Stimulated activated CD4-positive, alpha-beta T cell treated with anti-CD3 and anti-CD28 coated beads, TNF-alpha, amount 100 ng/mL, for 48 hours (primary cell): ENCODE measurements at regions not wholly inside any gene's neighbourhood (a gene's known extent, or its start where the extent isn't known, plus 50 kb on each side); places are given as distances from the start of the nearest gene placed in this dataset.

Experiments used
- DNase-seq, 3 donors: peaks; one replicate each; pipeline ENCODE4 v3.0.0-alpha.2; 2020; ENCODE audit warnings: low read depth in 3 of 3

DNA sequence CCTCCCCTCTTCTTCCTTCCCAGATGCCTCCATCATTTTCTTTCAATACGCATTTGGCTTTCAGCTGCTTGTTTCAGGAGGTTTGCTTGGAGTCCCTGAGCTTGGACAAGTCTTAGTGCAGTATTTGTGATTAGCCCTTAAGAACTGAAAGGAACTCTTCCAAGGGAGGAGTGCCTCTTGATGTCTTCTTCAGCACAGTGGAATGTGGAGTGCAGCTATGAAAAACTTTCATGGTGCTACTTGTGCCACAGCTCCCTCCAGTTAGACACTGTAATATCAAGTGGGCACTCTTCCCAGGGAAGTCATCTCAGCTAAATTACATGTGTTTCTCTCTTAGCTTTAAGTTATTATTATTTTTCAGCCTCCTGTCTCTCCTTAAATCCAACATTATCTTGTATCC is 173.1 kb downstream of the NECTIN3 start:
- DNase-seq: no peak

DNA sequence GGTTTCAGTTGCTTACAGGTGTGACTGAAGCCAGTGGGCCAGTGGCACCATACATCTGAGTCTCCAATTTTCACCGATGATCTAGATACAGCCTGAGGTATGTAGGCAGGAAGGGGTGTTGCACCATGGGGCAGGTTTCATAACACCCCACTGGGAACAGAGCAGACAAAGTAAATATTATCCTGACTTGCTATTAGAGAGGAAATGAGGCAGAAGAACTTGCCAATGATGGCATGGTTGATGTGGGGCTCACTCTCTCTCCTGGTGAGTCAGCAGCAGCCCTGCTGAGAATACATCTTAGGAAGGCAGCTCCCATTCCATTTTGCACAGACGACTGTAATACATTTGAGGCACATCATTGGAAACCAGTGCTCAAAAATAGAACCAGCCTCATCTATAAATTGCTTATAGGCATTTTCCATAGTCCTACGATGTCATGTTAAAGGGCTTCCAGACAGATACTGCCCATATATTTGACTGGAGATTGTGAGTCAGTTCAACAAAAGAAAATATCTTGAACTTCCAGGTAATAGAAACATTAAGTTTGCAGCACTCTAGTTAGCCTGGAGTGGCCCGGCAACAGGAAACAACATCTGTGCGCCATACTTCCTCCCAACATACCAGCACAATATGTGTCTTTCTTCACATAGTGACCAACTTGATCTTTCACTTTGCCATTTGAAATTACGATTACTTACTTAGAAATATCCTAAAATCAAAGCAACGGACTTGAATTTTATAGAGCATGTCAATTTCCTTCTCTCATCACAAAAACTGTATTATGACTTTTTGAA is 175.5 kb downstream of the NECTIN3 start:
- DNase-seq: no peak

GRCh38 chr3:111248406-111248805 is 176.8 kb downstream of the NECTIN3 start:
- no peak for DNase-seq

DNA sequence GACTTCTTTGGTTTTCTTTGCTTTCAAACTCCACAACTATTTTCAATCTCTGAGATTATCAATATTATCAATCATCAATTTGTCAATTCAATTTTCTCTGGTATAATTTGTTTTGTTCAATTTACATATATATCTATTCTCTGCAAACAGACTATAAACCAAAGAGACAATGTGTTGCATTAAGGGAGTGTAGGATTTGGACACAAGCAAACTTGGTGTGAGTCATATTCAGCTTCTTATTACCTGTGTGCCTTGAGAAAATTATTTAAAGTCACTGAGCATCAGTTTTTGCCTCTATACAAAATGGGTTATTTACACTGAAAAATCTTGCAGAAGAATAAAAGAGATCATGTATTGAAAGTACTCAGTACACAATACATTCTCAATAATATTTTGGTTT is 177.8 kb downstream of the NECTIN3 start:
- no peak for DNase-seq

- no peak for DNase-seq
Observed at GRCh38 chr3:111252779-111253178, 181.2 kb downstream of the NECTIN3 start.

GRCh38 chr3:111253733-111254132 is 182.1 kb downstream of the NECTIN3 start:
- no peak for DNase-seq

GRCh38 chr3:111260878-111261277 is 189.3 kb downstream of the NECTIN3 start:
- DNase-seq: no peak

DNA sequence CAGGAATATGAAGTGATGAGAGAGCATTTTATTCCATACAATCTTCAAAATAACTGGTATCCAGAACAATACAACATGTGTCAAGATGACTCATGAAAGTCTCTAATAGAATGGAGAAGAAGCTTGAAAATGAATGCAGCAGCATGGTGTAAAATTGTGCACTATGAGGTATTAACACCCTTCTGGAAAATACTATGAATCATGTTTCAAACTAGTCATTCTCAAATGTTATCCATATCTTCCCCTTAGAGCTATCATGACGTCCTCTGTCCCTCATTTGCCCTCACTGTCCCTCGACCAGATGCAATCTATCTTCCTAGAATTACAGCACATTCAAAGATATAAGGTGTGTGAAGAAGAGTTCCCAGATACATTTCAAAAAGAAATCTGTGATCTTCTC is 198.2 kb downstream of the NECTIN3 start:
- DNase-seq: no peak

DNA sequence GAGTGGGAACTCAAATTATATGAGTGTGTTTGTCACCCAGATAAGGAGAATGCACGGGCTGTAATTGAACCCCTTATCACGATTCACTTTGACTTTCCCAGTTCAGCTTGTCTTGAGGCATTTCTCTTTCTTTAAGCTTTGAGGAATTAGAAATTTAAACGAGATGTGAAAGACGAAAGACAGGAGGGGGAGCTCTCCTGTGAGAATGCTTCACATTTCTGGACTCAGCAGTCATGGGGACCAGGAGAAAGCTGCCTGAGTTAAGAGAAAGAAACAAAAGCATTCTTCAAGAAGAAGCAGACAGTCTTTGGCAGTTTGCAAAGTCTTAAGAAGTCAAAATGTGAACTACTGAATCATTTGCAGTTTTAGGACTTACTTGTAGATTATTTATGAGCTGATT is 205.6 kb downstream of the NECTIN3 start:
- no peak for DNase-seq

- DNase-seq: no peak
Observed at GRCh38 chr3:111278959-111279358, 207.3 kb downstream of the NECTIN3 start.

- DNase-seq: no peak
Observed at GRCh38 chr3:111282024-111282423, 210.4 kb downstream of the NECTIN3 start.

DNA sequence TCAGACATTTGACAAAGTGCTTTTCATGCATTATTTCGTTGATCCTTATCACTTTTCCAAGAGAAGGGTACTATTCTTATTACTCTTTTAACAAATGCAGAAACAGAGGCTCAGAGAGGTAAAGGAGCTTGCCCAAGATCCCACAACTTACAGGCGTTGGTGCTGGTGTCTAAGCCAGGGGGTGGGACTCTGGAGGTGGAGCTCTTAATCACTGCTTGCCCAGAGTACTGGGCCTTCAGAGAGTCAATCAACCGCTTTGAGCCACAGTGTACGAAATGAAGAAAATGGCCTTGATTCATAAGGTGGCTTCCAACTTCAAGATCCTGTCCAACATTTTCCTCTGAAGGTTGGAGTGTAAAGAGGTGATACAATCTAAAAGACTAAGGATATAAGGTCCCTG is 211.5 kb downstream of the NECTIN3 start:
- DNase-seq: no peak

DNA sequence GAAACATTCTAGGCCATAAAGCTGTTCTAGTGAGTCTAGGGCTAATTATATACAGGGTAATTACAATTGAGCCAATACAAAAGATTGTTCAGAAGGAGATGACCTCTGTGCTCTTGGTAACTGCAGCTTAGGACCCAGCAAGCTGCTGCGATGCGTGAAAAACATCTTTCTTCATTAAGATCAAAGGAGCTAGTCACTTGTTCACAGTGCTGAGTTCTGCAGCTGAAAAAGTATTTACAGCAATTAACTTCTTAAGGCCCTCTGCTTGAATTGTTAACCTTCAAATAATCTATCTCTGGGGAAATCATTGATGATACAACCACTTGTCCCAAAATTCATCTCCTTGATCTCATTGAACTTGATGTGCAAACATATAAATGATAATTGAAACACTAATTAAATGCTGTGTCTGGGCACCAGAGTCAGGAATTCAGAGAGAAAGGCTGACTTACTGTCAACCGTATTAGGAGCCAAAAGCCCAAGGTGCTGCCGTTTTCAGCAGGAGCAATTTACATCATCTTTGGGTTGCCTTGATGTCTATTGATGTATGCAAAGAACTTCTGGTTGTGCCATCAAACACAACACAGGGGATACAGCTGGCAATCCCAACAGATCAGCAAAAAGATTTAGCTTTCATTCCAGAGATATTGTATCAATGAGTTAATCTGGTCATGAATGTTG is 213.0 kb downstream of the NECTIN3 start:
- no peak for DNase-seq

- no peak for DNase-seq
Observed at GRCh38 chr3:111285184-111285538, 213.5 kb downstream of the NECTIN3 start.

DNA sequence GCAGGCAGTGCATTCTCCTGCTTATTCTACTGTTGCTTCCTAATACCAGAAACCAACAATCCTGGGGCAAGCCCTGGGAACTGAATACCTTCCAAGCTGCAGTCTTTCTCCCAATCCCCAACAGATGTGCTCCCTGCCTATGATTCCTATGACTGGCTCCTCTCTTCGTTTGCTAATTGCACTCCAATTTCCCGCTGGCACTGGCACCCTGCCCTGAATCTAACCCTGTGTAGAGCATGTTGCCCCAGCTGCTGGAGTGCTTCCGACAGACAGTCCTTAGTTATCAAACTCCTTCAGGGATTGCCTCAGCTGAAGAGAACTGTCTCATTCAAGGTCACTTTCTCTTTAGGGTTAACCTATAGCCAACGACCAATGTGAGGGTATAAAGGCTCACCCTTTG is 214.1 kb downstream of the NECTIN3 start:
- no peak for DNase-seq

GRCh38 chr3:111286746-111287145 is 215.1 kb downstream of the NECTIN3 start:
- DNase-seq: no peak

GRCh38 chr3:111292117-111292516 is 220.5 kb downstream of the NECTIN3 start:
- no peak for DNase-seq

DNA sequence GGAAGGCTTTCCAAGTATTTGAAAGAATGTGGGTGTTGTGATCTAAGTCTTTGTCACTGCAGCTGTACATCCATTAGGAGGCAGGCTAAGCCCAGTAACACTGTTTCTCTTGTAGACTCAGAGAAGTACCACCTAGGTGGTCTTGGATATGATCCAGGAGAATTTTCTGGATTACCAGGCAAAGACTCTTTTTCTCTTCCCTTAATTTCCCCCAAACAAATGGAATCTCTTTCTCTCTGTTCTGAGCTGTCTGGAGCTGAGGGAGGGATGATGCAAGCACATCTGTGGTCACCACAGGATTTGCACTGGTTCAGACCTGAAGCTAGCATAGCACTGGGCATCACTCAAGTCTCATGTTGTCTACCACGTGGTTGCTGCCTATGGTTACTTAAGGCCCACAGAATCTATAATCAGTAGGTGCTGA is 227.6 kb downstream of the NECTIN3 start:
- DNase-seq: no peak

GRCh38 chr3:111301238-111301798 is 229.7 kb downstream of the NECTIN3 start:
- no peak for DNase-seq

DNA sequence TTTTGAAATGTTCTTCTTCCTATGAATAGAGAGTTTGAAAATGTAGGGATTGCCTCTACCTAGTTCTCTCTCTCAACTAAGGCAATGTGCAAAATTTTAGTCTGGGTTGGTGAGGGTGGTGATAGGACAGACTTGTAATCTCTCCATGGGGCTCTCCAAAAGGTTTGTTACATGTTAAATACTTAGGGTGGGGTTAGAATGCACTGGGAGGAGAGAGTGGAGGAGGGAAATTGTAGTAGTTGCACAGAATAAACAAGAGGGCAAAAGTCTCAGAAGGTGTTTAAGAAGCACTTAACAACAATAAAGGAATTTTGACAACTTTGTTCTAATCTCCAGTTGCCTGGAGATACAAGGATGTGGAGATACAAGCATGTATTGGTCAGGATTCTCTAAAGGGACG is 230.4 kb downstream of the NECTIN3 start:
- DNase-seq: no peak

- no peak for DNase-seq
Observed at GRCh38 chr3:111303760-111304159, 232.1 kb downstream of the NECTIN3 start.

DNA sequence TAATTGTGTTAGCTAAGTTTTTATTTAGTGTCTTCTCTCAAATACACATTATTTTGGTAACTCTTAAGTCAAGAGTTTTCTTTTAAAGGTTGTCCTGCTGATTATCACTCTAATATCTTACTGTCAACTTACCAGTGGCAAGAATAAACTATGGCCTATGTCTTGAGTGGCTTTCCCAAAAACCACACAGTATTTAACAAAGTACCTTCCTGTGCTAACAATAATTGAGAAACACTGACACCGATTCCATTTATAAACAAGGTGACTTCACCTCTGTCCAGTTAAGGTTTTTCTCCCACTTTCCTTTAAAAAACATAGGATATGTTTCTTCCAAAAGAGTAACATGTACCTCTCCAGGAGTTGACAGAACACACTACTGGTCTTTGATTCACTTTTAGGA is 234.3 kb upstream of the CD96 start:
- DNase-seq: no peak

- no peak for DNase-seq
Observed at GRCh38 chr3:111311126-111311525, 230.9 kb upstream of the CD96 start.
